Smooth muscle cell (in vitro differentiated cells): ENCODE measurements at regions not wholly inside any gene's neighbourhood (a gene's known extent, or its start where the extent isn't known, plus 50 kb on each side); places are given as distances from the start of the nearest gene placed in this dataset.

Source experiments
- DNase-seq: peaks from one replicate; lab custom pipeline; 2025; ENCODE audit not compliant: unreplicated experiment; lab: John Stamatoyannopoulos, UW
- H2AFZ ChIP-seq: fragments of 200-600 bp; sonication (generic); 2 replicates; pipeline ENCODE4 v1.6.0; 2016; ENCODE audit warnings: antibody characterized with exemption, low read depth, mild to moderate bottlenecking
- H3F3A ChIP-seq: fragments of 200-600 bp; sonication (generic); 2 replicates; pipeline ENCODE4 v1.6.0; 2017; ENCODE audit warnings: antibody characterized with exemption, low read depth
- H3K27ac ChIP-seq: fragments of 200-600 bp; sonication (generic); 2 replicates; pipeline ENCODE4 v1.5.1; 2016; ENCODE audit warnings: low read depth, mild to moderate bottlenecking
- H3K27me3 ChIP-seq: fragments of 200-600 bp; sonication (generic); 2 replicates; pipeline ENCODE4 v1.6.1; 2016; ENCODE audit warnings: low read depth, mild to moderate bottlenecking
- H3K36me3 ChIP-seq: fragments of 200-600 bp; sonication (generic); 2 replicates; pipeline ENCODE4 v1.5.1; 2016; ENCODE audit warnings: low read depth
- H3K4me1 ChIP-seq: fragments of 200-600 bp; sonication (generic); 2 replicates; pipeline ENCODE4 v1.5.1; 2016; ENCODE audit warnings: low read depth
- H3K4me2 ChIP-seq: fragments of 200-600 bp; sonication (generic); 2 replicates; pipeline ENCODE4 v1.6.0; 2016; ENCODE audit warnings: mild to moderate bottlenecking
- H3K4me3 ChIP-seq: fragments of 200-600 bp; sonication (generic); 2 replicates; pipeline ENCODE4 v1.5.1; 2016; ENCODE audit warnings: mild to moderate bottlenecking
- H3K79me2 ChIP-seq: fragments of 200-600 bp; sonication (generic); 2 replicates; pipeline ENCODE4 v1.6.0; 2016; ENCODE audit warnings: low read depth, mild to moderate bottlenecking
- H3K9ac ChIP-seq: fragments of 200-600 bp; sonication (generic); 2 replicates; pipeline ENCODE4 v1.6.0; 2016; ENCODE audit warnings: low read depth
- H3K9me3 ChIP-seq: fragments of 200-600 bp; sonication (generic); replicated peaks from 2 replicates; pipeline ENCODE4 v1.5.1; 2016; ENCODE audit warnings: low read depth
- H4K20me1 ChIP-seq: fragments of 200-600 bp; sonication (generic); 2 replicates; pipeline ENCODE4 v1.6.0; 2016; ENCODE audit warnings: low read depth
- CTCF ChIP-seq: fragments of 200-600 bp; sonication (generic); IDR thresholded peaks from 2 replicates; pipeline ENCODE4 v1.5.1; 2017; ENCODE audit warnings: borderline replicate concordance, mild to moderate bottlenecking, antibody characterized with exemption; ENCODE audit not compliant: insufficient read depth, poor library complexity, severe bottlenecking
- WGBS: methylation state at CpG from one replicate; pipeline ENCODE4 v1.1.7; 2016; ENCODE audit warnings: low lambda C conversion rate; 5-methylcytosine and 5-hydroxymethylcytosine counted together

GRCh38 chr20:39268981-39269461, 306.9 kb downstream of the DHX35 start:
- no peaks in the 10 kb centered on the region for H3K9me3 ChIP-seq
- no peaks in the 10 kb centered on the region for H4K20me1 ChIP-seq
- H3F3A ChIP-seq: peaks cover 5% of the 10 kb centered on the region
- no peaks in the 10 kb centered on the region for H3K36me3 ChIP-seq
- H3K4me1 ChIP-seq: peaks cover 16% of the 10 kb centered on the region
- no peak overlapping the region for H3K4me3 ChIP-seq
- no peak overlapping the region for H2AFZ ChIP-seq
- H3K9ac ChIP-seq: no peak overlapping the region
- no peak overlapping the region for H3K27ac ChIP-seq
- no peaks in the 10 kb centered on the region for H3K27me3 ChIP-seq
- 16% methylated on average over 7 of the region's 7 CpGs for WGBS
- H3K4me2 ChIP-seq: no peak overlapping the region
- no peaks in the 10 kb centered on the region for H3K79me2 ChIP-seq
- peak; percentile 92 for TF ChIP-seq CTCF
- DNase-seq: peak; percentile 12

- no peak overlapping the region for H3K4me2 ChIP-seq
- no peaks in the 10 kb centered on the region for H3K79me2 ChIP-seq
- peaks cover 16% of the 10 kb centered on the region for H3K4me1 ChIP-seq
- no peak for DNase-seq
- WGBS: 84% methylated on average over 9 of the region's 9 CpGs
- H3F3A ChIP-seq: peaks cover 5% of the 10 kb centered on the region
- no peak for TF ChIP-seq CTCF
- no peak overlapping the region for H3K9ac ChIP-seq
- H3K36me3 ChIP-seq: no peaks in the 10 kb centered on the region
- no peaks in the 10 kb centered on the region for H3K27me3 ChIP-seq
- no peak overlapping the region for H3K27ac ChIP-seq
- H3K9me3 ChIP-seq: no peaks in the 10 kb centered on the region
- no peaks in the 10 kb centered on the region for H4K20me1 ChIP-seq
- no peak overlapping the region for H2AFZ ChIP-seq
- no peak overlapping the region for H3K4me3 ChIP-seq
Measured at GRCh38 chr20:39268491-39268951, 306.4 kb downstream of the DHX35 start.

DNA sequence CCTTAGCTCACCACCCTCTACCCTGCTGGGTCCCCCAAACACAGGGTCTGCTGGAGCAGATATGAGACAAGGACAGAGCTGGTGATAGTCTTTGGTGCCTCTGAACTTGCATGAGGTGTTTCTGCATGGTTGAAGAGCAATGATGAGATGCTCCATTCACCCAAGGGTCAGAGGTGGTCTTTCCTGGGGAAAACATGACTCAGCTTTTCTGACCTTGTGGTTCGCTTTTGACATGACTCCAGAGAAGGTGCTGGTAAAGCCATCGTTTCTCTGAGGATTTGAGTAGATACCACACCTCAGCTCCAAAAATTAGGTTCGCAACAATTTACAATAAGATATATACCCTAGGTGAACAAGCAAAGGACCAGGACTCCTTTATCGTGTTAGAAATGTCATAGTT, 304.8 kb downstream of the DHX35 start:
- Histone ChIP-seq H3K27me3 (no peaks in the 10 kb centered on the region), H3K36me3 (no peaks in the 10 kb centered on the region), H3K27ac (no peak overlapping the region), H3F3A (peaks cover 5% of the 10 kb centered on the region), H3K9me3 (no peaks in the 10 kb centered on the region), H3K4me1 (peaks cover 16% of the 10 kb centered on the region), H2AFZ (no peak overlapping the region), H3K4me2 (no peak overlapping the region), H3K79me2 (no peaks in the 10 kb centered on the region), H3K4me3 (no peak overlapping the region), H3K9ac (no peak overlapping the region), H4K20me1 (no peaks in the 10 kb centered on the region)
- no peak for TF ChIP-seq CTCF
- WGBS: 94% methylated on average over 4 of the region's 4 CpGs
- no peak for DNase-seq

DNA sequence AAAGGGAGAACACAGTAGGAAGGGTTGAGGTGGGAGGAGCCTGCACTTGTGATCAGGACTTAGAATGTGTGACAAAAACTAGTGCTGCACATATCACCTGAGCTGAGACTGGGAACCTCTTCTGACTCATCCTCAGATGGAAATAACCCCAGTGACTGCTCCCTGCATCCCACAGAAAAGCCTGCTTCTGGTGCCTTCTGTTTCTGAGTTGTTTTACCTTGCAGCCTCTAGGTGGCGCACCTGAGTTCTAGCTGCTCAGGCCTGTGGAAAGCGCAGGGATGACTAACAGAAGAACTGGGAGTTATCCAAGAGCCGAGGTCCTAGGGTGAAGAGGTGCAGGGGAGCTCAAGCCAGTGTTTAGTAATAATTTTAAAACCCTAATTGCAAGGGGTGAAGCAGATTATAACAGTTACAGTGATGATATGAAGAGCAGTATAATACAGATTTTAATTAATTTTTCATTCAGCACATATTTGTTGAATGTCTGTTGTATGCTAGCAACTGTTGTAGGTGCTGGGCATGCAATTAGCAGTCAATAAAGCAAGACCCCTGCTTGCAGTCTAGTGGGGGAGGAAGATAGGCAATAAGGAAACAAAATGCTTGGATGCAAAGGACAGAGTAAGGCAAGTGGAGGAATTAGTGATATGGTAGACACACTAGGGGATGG, 302.5 kb downstream of the DHX35 start:
- H3K79me2 ChIP-seq: no peaks in the 10 kb centered on the region

More for the DNA sequence above, 302.5 kb downstream of the DHX35 start:
- H3K9me3 ChIP-seq: no peaks in the 10 kb centered on the region
- peak; percentile 12 for DNase-seq
- H3F3A ChIP-seq: no peaks in the 10 kb centered on the region
- H3K4me1 ChIP-seq: peaks cover 4% of the 10 kb centered on the region
- no peak overlapping the region for H3K4me3 ChIP-seq
- H3K27me3 ChIP-seq: no peaks in the 10 kb centered on the region
- no peak overlapping the region for H2AFZ ChIP-seq
- 13% methylated on average over 3 of the region's 3 CpGs for WGBS
- no peaks in the 10 kb centered on the region for H3K36me3 ChIP-seq
- no peak overlapping the region for H3K4me2 ChIP-seq
- H4K20me1 ChIP-seq: no peaks in the 10 kb centered on the region
- peak; percentile 89 for TF ChIP-seq CTCF
- no peak overlapping the region for H3K9ac ChIP-seq
- H3K27ac ChIP-seq: no peak overlapping the region
